NOMO-1 treated with DMSO at 0.1 percent for 48 hours (cell line): ENCODE measurements at regions not wholly inside any gene's neighbourhood (a gene's known extent, or its start where the extent isn't known, plus 50 kb on each side); places are given as distances from the start of the nearest gene placed in this dataset.

Experiments used
- DNase-seq: peaks from one replicate; lab custom pipeline; 2025; ENCODE audit not compliant: unreplicated experiment; lab: John Stamatoyannopoulos, UW

GRCh38 chr10:21068026-21068656, 171.0 kb upstream of the NEBL start:
- no peak for DNase-seq

GRCh38 chr10:21065621-21066248, 168.6 kb upstream of the NEBL start:
- no peak for DNase-seq

GRCh38 chr10:21061982-21062381, 164.9 kb upstream of the NEBL start:
- no peak for DNase-seq

GRCh38 chr10:21061184-21061583, 164.1 kb upstream of the NEBL start:
- DNase-seq = no peak

GRCh38 chr10:21060626-21061025, 163.5 kb upstream of the NEBL start:
- DNase-seq = no peak

GRCh38 chr10:21057989-21058388, 160.9 kb upstream of the NEBL start:
- no peak for DNase-seq

GRCh38 chr10:21057436-21057835, 160.3 kb upstream of the NEBL start:
- DNase-seq = no peak

GRCh38 chr10:21056461-21056860, 159.3 kb upstream of the NEBL start:
- DNase-seq = no peak

- no peak for DNase-seq
These were observed 158.4 kb upstream of the NEBL start for GRCh38 chr10:21055339-21056135.

GRCh38 chr10:21053953-21054690, 157.0 kb upstream of the NEBL start:
- DNase-seq = no peak

GRCh38 chr10:21052709-21053104, 155.6 kb upstream of the NEBL start:
- no peak for DNase-seq

- DNase-seq = no peak
These were observed 155.1 kb upstream of the NEBL start for GRCh38 chr10:21052072-21052708.

GRCh38 chr10:21049482-21049881, 152.4 kb upstream of the NEBL start:
- DNase-seq = no peak

- DNase-seq = no peak
These were observed 151.0 kb upstream of the NEBL start for GRCh38 chr10:21048068-21048467.

GRCh38 chr10:21047511-21047910, 150.4 kb upstream of the NEBL start:
- no peak for DNase-seq

- no peak for DNase-seq
These were observed 150.0 kb upstream of the NEBL start for GRCh38 chr10:21047096-21047495.

GRCh38 chr10:21043044-21043443, 145.9 kb upstream of the NEBL start:
- no peak for DNase-seq

- DNase-seq = no peak
These were observed 145.4 kb upstream of the NEBL start for GRCh38 chr10:21042536-21042935.

GRCh38 chr10:21041763-21042458, 144.8 kb upstream of the NEBL start:
- DNase-seq = no peak

- DNase-seq = no peak
These were observed 142.6 kb upstream of the NEBL start for GRCh38 chr10:21039721-21040120.
